ENCODE measurements at regions not wholly inside any gene's neighbourhood (a gene's known extent, or its start where the extent isn't known, plus 50 kb on each side); places are given as distances from the start of the nearest gene placed in this dataset.
"Not testable (repeated sequence)": the region's sequence is repeated elsewhere in the genome, so short reads cannot be mapped to it uniquely, and the experiment has no call there.

DNA sequence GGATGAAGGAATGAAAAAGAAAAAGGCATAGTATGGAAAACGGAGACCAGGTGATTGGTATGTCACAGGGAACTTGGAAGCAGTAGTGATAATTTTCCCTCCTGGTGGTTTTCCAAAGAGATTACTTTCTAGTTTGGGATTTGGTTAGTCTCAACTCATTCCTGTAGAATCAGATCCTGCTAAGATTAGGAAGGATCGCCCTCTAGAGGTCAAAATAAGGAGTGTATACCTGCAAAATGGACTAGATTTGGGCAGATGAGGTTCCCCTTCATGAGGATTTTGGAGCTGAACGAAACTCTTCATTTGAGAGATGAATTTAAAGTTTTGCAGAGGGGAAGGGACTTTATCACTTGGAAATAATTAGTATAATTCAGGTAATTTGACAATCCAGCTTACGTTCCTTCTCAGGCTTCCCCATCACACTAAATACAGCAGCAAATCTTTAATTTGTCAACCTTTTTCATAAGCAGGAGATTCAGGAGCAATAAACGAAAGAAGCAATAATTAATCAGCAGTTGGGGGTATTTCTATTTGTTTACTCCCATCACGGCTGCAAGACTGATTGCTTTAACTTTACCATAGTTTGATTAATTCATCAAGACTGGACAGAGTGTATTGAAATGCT, 65.2 kb downstream of the CCDC195 start:
- DNase-seq: no peak
- no peak overlapping the region for H3K4me3 ChIP-seq (ENCODE audit: low read depth, low read length)
- no peaks in the 10 kb centered on the region for H3K36me3 ChIP-seq
- no peaks in the 10 kb centered on the region for H3K4me1 ChIP-seq
- peak; percentile 86 for TF ChIP-seq CTCF (IDR thresholded peaks at IDR 0.05; ENCODE audit: low read depth, low read length)
- H3K27me3 ChIP-seq: no peaks in the 10 kb centered on the region
- no peaks in the 10 kb centered on the region for H3K9me3 ChIP-seq

- not testable (repeated sequence) for DNase-seq; H3K36me3 ChIP-seq; H3K4me3 ChIP-seq (ENCODE audit: low read depth, low read length); H3K27me3 ChIP-seq; H3K9me3 ChIP-seq; H3K4me1 ChIP-seq
Observed at GRCh38 chr2:224647684-224648083, 62.5 kb upstream of the CUL3 start.

DNA sequence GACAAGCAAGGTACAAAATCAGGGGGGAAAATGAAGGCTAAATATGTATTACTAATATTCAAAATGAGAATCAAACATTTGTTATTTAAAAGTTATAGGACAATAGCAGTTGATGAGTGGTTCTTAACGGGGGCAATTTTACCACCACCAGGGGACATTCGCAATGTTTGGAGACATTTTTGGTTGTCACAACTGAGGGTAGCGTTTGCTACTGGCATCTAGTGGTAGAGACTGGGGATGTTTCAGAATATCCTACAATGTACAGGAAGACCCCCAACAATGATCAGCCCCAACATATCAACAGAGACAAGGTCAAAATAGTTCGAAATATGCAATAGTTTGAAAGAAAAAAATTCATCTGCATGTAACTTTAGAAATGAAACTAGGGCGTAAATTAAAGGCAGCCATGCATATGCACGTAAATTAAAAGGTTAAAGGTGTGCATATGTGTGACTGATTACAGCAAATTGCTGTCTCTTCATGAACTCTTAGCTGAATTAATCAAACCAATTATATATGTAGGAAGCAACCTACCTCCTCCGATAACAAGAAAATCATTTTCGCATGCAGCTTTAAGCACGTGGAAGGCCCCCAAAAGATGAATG, 61.2 kb upstream of the CUL3 start:
- Histone ChIP-seq H3K27me3 (no peaks in the 10 kb centered on the region), H3K36me3 (no peaks in the 10 kb centered on the region), H3K4me1 (no peaks in the 10 kb centered on the region), H3K4me3 (ENCODE audit: low read depth, low read length) (no peak overlapping the region), H3K9me3 (no peaks in the 10 kb centered on the region)
- peak; percentile 32 for DNase-seq
- peak; percentile 93 for TF ChIP-seq CTCF (IDR thresholded peaks at IDR 0.05; ENCODE audit: low read depth, low read length)

DNA sequence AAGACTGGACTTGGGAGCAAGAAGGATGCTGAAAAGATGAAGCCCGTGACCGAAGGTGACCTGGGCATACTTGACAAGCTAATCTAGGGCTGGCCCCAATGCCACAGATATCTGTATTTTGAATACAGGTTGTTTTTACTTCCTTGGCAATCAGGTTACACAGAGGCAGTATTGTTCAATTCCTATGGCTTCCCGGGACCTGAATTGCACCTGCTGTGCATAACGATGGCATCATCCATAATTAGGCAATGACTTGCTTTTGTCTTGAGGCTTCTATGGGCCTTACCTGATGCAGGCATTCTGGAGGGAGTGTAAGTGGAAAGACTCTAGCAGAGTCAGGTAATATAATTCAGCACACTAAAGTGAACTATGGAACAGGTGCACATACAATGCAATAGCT, 60.6 kb upstream of the CUL3 start:
- no peaks in the 10 kb centered on the region for H3K36me3 ChIP-seq
- no peaks in the 10 kb centered on the region for H3K27me3 ChIP-seq
- no peak for TF ChIP-seq CTCF (IDR thresholded peaks at IDR 0.05; ENCODE audit: low read depth, low read length)
- H3K4me3 ChIP-seq (ENCODE audit: low read depth, low read length): no peak overlapping the region
- no peaks in the 10 kb centered on the region for H3K9me3 ChIP-seq
- no peak for DNase-seq
- H3K4me1 ChIP-seq: no peaks in the 10 kb centered on the region

GRCh38 chr2:224640679-224641078, 55.5 kb upstream of the CUL3 start:
- Histone ChIP-seq H3K9me3 (no peaks in the 10 kb centered on the region; the same call in 1 of the 2 replicates), H3K36me3 (no peaks in the 10 kb centered on the region), H3K4me1 (no peaks in the 10 kb centered on the region), H3K4me3 (ENCODE audit: low read depth, low read length) (no peak overlapping the region), H3K27me3 (no peaks in the 10 kb centered on the region)
- no peak for TF ChIP-seq CTCF (IDR thresholded peaks at IDR 0.05; ENCODE audit: low read depth, low read length)
- DNase-seq: no peak

DNA sequence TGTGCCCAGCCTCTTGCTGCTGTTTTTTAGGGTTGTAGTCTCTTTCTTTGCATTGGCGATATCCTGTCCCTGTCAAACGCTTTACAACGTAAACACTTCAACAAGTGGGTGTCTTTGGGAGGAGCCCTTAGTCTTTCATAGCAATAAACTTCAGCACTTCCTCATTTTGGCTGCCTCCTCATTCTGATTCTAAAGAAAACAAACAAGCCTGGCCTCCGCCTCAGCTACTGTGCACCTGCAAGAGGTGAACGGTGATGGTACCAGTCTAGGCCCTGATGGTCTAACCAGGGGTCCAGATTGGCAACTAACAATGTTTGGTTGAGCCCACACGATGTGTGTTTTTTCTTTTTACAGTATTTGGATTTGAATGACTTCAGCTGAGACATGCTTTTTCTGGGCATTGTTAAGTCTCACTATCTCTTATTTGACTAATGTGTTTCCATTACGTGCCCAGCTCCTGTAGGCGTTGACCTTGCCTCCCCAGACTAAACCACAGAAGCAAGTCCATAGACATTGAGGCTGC, 53.2 kb upstream of the CUL3 start:
- Histone ChIP-seq H3K4me3 (ENCODE audit: low read depth, low read length) (no peak overlapping the region), H3K27me3 (no peaks in the 10 kb centered on the region), H3K36me3 (no peaks in the 10 kb centered on the region), H3K9me3 (no peaks in the 10 kb centered on the region; the same call in 1 of the 2 replicates), H3K4me1 (no peaks in the 10 kb centered on the region)
- TF ChIP-seq CTCF (IDR thresholded peaks at IDR 0.05; ENCODE audit: low read depth, low read length): no peak
- DNase-seq: no peak
